Posterior vena cava (tissue), 2 donors: ENCODE measurements at regions not wholly inside any gene's neighbourhood (a gene's known extent, or its start where the extent isn't known, plus 50 kb on each side); places are given as distances from the start of the nearest gene placed in this dataset.
A peak's percentile ranks its signal among the peaks of the same experiment; 100 is the strongest.

Experiments used
- DNase-seq: peaks from one replicate; pipeline ENCODE4 v3.0.0-alpha.2; 2020; ENCODE audit warnings: low spot score
- intact Hi-C, 2 donors: fragments of 100-400 bp; cut with DNase I; formaldehyde crosslinking; loops; one replicate each; pipeline versions ENCODE4 v1.14.1 to v1.14.2; 2022 to 2023
- donor health status: DM: yes; HTN: yes; CAD: no.
- donor health status: DM: yes; HTN: yes; CAD: no.

- intact Hi-C loops: no loop called here
- DNase-seq: peak; percentile 68
These were observed 80.9 kb upstream of the ZC3H12A start for GRCh38 chr1:37393173-37394120.

- intact Hi-C loops: no loop called here
- DNase-seq: peak; percentile 78
These were observed 79.6 kb upstream of the ZC3H12A start for GRCh38 chr1:37394574-37395464.

GRCh38 chr1:37398096-37398495 lies 76.3 kb upstream of the ZC3H12A start:
- no peak for DNase-seq
- intact Hi-C loops: no loop called here

GRCh38 chr1:37399205-37399604 lies 75.2 kb upstream of the ZC3H12A start:
- intact Hi-C loops: no loop called here

GRCh38 chr1:37399830-37400464 lies 74.4 kb upstream of the ZC3H12A start:
- intact Hi-C loops: no loop called here
- DNase-seq: no peak

More at GRCh38 chr1:37399205-37399604, 75.2 kb upstream of the ZC3H12A start:
- DNase-seq: no peak

- intact Hi-C loops: no loop called here
- DNase-seq: no peak
These were observed 73.7 kb upstream of the ZC3H12A start for GRCh38 chr1:37400466-37401225.

- intact Hi-C loops: no loop called here
- peak; percentile 49 for DNase-seq
These were observed 71.2 kb upstream of the ZC3H12A start for GRCh38 chr1:37403166-37403565.

GRCh38 chr1:37404711-37405110 lies 69.7 kb upstream of the ZC3H12A start:
- DNase-seq: peak; percentile 7
- intact Hi-C loops: no loop called here

- intact Hi-C loops: no loop called here
- peak; percentile 7 for DNase-seq
These were observed 64.3 kb upstream of the ZC3H12A start for GRCh38 chr1:37410105-37410504.

- intact Hi-C loops: no loop called here
These were observed 63.6 kb upstream of the ZC3H12A start for GRCh38 chr1:37410815-37411214.

GRCh38 chr1:37415611-37416244 lies 58.7 kb upstream of the ZC3H12A start:
- intact Hi-C loops: no loop called here
- DNase-seq: peak; percentile 43

More at GRCh38 chr1:37410815-37411214, 63.6 kb upstream of the ZC3H12A start:
- DNase-seq: peak; percentile 49

- DNase-seq: no peak
- intact Hi-C loops: no loop called here
These were observed 53.9 kb upstream of the ZC3H12A start for GRCh38 chr1:37420456-37420855.

GRCh38 chr1:37423810-37424209 lies 50.6 kb upstream of the ZC3H12A start:
- intact Hi-C loops: no loop called here
- peak; percentile 20 for DNase-seq

GRCh38 chr1:37424523-37424922 lies 49.9 kb upstream of the ZC3H12A start:
- peak; percentile 55 for DNase-seq
- intact Hi-C loops: no loop called here
